LNCAP (cell line): ENCODE measurements at regions not wholly inside any gene's neighbourhood (a gene's known extent, or its start where the extent isn't known, plus 50 kb on each side); places are given as distances from the start of the nearest gene placed in this dataset.

Experiments
- CTCF ChIP-seq: fragments of 450-650 bp; IDR thresholded peaks from 2 replicates; pipeline ENCODE4 v1.5.1; 2017; ENCODE audit warnings: mild to moderate bottlenecking

GRCh38 chrY:21073079-21073478 lies 317.2 kb downstream of the RPS4Y2 start:
- no peak for TF ChIP-seq CTCF

- TF ChIP-seq CTCF, result no peak
Measured at GRCh38 chrY:21073641-21074260, 317.8 kb downstream of the RPS4Y2 start.

GRCh38 chrY:21075658-21076057 lies 319.8 kb downstream of the RPS4Y2 start:
- no peak for TF ChIP-seq CTCF

GRCh38 chrY:21079670-21080069 lies 323.8 kb downstream of the RPS4Y2 start:
- no peak for TF ChIP-seq CTCF

- no peak for TF ChIP-seq CTCF
Measured at GRCh38 chrY:21081640-21082611, 326.0 kb downstream of the RPS4Y2 start.

- no peak for TF ChIP-seq CTCF
Measured at GRCh38 chrY:21082639-21083038, 326.7 kb downstream of the RPS4Y2 start.

GRCh38 chrY:21091909-21092308 lies 336.0 kb downstream of the RPS4Y2 start:
- no peak for TF ChIP-seq CTCF
